ENCODE measurements at regions not wholly inside any gene's neighbourhood (a gene's known extent, or its start where the extent isn't known, plus 50 kb on each side); places are given as distances from the start of the nearest gene placed in this dataset.
"Not testable (repeated sequence)": the region's sequence is repeated elsewhere in the genome, so short reads cannot be mapped to it uniquely, and the experiment has no call there.

DNA sequence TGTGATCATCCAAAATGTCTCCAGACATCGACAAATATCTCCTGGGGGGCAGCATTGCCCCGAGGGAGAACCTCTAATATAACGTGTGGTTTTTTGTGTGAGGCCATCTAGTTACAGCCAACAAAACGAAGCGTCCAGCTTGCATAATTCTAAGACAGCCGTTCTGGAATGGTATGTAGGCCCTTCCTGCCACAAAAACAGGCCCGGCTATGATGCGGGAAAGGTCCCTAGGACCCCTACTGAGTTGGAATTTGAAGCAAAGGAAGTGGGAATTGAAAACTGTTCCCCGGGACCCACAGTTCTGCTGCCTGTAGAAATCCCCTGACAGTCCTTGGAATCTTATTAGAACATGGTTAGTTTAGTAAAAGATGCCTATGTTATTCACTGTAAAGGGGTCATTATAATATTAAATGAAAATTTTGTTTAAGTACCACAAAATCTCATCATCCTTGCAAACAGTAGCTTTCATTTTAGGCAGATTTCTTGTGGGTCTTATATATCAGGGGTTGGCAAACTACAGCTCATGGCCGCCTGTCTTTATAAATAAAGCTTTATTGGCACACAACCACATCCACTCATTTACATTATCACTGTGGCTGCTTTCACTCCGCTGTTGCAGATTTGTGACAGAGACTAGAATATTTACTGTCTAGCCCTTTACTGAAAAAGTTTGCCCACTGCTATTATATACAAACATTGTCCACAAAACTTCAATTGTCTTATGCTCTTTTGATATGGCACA, 70.7 kb downstream of the MSX2 start:
- DNase-seq (ENCODE audit: low read depth) = peak; percentile 48

GRCh38 chr5:174793684-174794328, 69.4 kb downstream of the MSX2 start:
- peak; percentile 57 for DNase-seq (ENCODE audit: low read depth)

DNA sequence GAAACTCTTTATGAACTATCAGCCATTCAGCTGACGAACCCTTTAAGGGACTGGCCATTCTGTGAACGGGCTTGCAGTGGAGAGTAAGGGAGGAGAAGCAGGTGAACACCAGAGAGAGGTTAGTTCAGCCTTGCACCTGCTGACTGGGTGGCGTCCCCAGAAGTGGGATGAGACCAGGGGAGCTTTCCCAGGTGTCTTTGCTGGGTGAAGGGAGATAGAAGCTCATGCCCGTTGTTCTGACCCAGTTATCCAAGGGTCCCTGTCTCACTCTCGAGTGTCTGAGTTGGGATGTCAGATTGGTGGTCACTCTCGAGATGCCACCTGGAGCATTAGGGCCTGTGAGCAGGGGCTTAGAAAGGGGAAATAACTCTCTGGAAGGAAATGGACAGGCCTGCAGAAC, 68.7 kb downstream of the MSX2 start:
- DNase-seq (ENCODE audit: low read depth) = no peak

GRCh38 chr5:174792265-174792664, 67.9 kb downstream of the MSX2 start:
- not testable (repeated sequence) for DNase-seq (ENCODE audit: low read depth)

DNA sequence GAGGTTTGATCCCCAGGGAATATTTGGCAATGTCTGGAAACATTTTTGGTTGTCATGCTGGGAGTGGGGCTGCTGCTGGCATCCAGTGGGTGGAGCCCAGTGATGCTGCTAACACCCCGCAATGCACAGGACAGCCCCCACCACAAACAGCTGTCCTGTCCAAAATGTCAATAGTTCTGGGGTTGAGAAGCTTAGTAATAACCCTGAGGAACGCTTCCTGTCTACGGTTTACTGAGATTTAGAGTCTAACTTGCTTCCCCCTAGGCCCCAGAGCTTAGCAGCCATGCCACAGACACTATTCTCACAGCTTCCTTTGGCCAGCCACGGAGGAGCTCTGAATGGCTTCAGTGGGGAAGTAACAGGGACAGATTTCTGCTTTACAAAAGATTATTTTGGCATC, 66.5 kb downstream of the MSX2 start:
- no peak for DNase-seq (ENCODE audit: low read depth)

DNA sequence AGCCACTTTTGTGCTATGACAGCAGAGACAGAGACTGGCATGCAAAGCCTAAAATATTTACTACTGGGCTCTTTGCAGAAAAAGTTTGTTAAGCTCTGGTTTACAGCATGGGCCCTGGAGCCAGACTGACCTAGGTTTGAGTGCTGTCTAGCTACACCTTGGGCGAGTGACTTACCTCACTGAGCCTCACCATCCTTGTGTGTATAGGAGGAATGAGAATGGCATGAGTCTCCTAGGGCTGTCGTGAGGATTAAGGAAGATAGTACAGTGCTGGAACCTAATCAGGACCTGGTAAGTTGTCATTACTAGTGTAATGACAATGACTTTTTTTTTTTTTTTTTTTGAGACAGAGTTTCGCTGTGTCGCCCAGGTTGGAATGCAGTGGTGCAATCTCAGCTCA, 65.2 kb downstream of the MSX2 start:
- DNase-seq (ENCODE audit: low read depth) = no peak

- DNase-seq (ENCODE audit: low read depth) = no peak
These were observed 60.8 kb downstream of the MSX2 start for GRCh38 chr5:174785120-174785680.

All from RPMI7951 (cell line).